GM20431 (cell line): ENCODE measurements at regions not wholly inside any gene's neighbourhood (a gene's known extent, or its start where the extent isn't known, plus 50 kb on each side); places are given as distances from the start of the nearest gene placed in this dataset.

Experiments used
- in situ Hi-C: fragments of 300-500 bp; cut with MseI, MboI; formaldehyde crosslinking; loops from one replicate; pipeline ENCODE4 v1.15.0; 2020; ENCODE audit warnings: low sequenced_read_pairs; ENCODE audit not compliant: unreplicated experiment

GRCh38 chr16:64829678-64830077 lies 292.2 kb downstream of the CDH11 start:
- in situ Hi-C loops = no loop called here

- in situ Hi-C loops = no loop called here
Measured at GRCh38 chr16:64826374-64826773, 295.5 kb downstream of the CDH11 start.

- in situ Hi-C loops = no loop called here
Measured at GRCh38 chr16:64823481-64824075, 298.3 kb downstream of the CDH11 start.

- in situ Hi-C loops = no loop called here
Measured at GRCh38 chr16:64809876-64810629, 311.8 kb downstream of the CDH11 start.

- in situ Hi-C loops = no loop called here
Measured at GRCh38 chr16:64808474-64808873, 313.4 kb downstream of the CDH11 start.

- in situ Hi-C loops = no loop called here
Measured at GRCh38 chr16:64791756-64792155, 330.1 kb downstream of the CDH11 start.

DNA sequence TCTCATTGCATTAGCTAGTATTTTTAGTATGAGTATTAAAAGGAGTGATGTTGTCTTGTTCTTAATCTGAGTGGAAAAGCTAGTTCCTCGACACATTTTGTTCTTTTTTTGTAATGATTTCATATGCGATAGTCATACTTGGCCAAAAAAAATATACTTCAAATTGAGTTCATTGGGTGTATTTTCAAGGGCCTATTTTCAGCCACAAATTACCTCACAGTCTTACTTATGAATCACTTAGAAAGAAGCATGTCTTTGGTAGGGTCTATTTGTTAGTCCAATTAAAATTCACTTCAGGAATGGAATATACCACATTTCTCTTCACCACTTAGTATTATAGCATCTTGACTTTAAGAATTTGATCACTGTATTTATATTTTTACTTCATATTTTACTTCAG lies 337.2 kb downstream of the CDH11 start:
- in situ Hi-C loops = no loop called here

DNA sequence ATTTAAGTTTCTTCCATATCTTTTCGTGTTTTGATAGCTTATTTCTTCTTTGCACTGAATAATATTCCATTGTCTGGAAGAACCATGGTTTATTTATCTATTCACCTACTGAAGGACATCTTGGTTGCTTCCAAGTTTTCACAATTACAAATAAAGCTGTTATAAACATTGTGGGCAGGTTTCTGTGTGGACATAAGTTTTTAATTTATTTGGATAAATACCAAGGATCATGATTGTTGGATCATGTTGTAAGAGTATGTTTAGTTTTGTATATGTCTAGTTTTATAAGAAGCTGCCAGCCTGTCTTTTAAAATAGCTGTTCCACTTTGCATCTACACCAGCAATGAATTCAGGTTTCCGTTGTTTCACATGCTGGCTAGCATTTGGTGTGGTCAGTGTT lies 339.4 kb downstream of the CDH11 start:
- in situ Hi-C loops = no loop called here

GRCh38 chr16:64780445-64780844 lies 341.4 kb downstream of the CDH11 start:
- in situ Hi-C loops = no loop called here

- in situ Hi-C loops = no loop called here
Measured at GRCh38 chr16:64778777-64779176, 343.1 kb downstream of the CDH11 start.

DNA sequence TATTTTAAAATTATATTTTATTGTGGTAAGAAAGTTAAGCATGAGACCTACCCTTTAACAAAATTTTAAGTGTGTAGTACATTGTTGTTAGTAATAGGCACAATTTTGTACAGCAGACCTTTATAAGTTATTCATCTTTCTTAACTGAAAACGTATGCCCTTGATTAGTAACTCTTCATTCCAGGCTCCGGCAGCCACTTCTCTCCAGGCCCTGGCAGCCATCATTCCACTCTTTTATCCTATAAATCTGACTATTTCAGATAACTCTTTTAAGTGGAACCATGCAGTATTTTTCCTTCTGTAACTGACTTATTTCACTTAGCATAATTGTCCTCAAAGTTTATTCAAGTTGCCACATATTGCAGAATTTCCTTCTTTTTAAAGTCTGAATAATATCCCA lies 348.2 kb downstream of the CDH11 start:
- in situ Hi-C loops = no loop called here

DNA sequence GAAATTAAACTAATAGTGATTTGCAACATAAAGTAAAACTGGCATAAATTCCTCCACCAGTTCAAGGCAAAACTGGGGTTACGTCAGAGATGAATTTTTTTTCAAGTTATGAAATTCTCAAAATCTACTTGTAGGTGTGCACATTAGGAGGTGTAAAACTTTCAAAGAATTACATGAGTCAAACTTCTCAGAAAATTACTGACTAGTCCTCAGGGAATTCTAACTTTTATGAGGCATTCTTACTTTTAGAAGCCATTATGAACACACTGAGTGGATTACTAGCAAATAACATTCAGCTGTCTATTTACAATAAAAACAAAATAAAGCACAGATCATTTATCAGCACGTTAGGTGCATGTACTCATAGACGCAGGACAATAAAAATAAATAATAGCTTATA lies 348.7 kb downstream of the CDH11 start:
- in situ Hi-C loops = no loop called here

DNA sequence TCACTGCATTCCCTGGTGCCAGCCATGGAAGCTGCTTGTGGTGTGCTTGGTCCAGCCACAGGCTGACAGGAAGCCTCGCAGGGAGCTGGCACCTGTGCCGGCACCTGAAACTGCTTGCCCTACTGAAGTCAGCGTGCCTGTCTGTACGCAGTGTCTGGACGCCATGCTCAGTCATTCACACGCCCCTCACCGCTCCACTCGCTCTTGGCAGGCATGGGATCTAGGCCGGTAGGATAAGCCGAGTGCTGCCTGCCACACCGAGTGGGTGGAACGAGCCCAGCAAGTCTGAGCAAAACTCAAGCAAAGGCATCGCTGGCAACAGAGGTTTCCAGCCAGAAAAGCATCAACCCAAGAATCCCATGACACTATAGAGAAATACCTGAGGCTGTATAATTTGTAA lies 350.6 kb downstream of the CDH11 start:
- in situ Hi-C loops = no loop called here

DNA sequence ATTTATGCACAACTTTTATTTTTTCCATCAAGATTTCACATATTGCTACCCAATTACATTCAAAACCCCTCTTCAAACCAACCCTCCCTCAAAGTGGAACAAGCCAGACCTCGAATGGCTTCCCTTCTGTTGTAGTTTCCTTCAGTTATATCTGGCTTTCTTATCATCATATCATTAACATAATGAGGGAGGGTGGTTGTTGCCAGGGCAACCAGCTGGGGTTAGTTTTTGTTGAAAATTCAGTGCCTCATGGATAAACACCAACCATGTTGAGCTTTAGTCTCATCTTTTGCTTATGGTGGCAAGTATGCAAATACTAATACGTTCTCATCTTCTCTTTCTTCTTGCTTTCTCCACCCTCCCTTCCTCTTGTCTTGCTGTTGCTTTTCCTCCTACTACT lies 359.7 kb downstream of the CDH11 start:
- in situ Hi-C loops = no loop called here

DNA sequence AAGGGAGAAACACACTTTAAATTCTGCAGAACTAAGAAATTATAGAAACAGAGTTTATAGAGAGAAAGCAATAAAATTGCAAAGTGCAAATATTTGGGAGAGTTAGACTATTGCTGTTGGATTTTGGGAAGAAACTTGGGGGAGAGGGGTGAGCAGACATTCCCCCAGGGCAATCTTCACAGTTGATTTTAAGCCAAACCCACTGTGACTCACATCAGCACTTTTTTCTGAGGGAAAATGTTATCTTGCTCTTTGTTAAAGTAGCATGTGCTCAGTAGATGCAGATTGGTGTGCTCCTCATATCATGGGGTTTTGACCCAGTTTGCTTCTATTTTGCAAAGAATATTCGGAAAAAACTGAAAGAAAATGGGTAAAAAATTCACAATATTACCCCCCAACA lies 367.6 kb downstream of the CDH11 start:
- in situ Hi-C loops = no loop called here

GRCh38 chr16:64751906-64752305 lies 370.0 kb downstream of the CDH11 start:
- in situ Hi-C loops = no loop called here

- in situ Hi-C loops = no loop called here
Measured at GRCh38 chr16:64749346-64749745, 372.5 kb downstream of the CDH11 start.

GRCh38 chr16:64745258-64745930 lies 376.5 kb downstream of the CDH11 start:
- in situ Hi-C loops = no loop called here

DNA sequence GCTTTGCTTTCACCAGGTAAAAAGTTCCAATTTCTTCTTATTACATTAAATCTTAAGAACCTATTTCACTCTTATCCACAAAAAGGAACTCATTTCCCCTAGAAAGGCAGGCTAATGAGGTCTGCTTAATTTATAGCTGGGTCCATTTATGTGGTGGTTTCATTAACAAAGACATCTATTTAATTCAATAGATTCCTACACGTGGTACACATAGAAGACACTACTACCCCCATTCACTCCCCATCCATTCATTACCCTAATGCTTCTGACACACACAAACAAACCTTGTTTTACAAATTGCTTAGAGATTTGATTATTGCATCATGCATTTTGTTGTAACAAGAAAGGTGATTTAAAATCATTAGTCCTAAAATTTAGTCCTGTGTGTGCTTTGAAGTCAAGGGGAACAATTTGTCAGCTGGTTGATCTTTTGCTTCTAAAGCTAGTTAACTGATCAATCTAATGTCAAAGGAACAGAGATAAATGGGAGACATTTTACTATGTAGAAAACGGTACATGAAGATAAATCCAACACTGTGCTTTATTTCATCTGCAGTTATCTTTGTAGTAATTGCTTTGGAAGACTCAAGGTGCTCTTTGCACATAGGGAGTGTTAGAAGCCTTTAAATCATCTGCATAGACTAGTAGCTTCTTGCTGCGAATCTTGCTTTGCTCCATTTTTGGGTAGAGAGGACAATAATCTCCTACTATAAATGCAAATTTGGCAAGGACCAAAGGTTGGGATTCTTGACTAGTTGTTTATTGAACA lies 379.2 kb downstream of the CDH11 start:
- in situ Hi-C loops = no loop called here

DNA sequence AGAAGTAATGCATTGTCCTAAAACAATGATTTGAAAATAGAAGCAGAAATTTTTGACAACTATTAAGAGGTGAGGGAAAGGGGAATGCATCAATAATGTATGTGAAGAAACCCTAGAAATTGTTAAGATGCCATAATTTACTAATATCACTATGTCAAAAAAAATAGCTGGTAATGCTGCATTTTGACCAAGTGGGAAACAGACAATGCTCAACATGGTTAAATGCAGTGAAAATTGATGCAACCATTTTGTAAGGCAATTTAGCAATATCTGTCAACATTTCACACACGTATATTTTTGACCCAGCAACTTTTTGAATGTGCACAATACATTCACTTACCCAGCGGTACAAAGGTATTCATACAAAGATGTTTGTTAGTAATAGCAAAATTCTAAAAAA lies 381.6 kb downstream of the CDH11 start:
- in situ Hi-C loops = no loop called here
